ENCODE measurements at regions not wholly inside any gene's neighbourhood (a gene's known extent, or its start where the extent isn't known, plus 50 kb on each side); places are given as distances from the start of the nearest gene placed in this dataset.
"Not testable (repeated sequence)": the region's sequence is repeated elsewhere in the genome, so short reads cannot be mapped to it uniquely, and the experiment has no call there.

GRCh38 chr6:6829872-6830685, 241.6 kb downstream of the LY86 start:
- DNase-seq (ENCODE audit: extremely low read depth, insufficient read length), result no peak
- no peaks in the 10 kb centered on the region for H3K36me3 ChIP-seq (ENCODE audit: control insufficient read depth, insufficient read depth, low read length)
- H3K27me3 ChIP-seq (replicated peaks; ENCODE audit: control insufficient read depth, insufficient read depth, low read length), result no peaks in the 10 kb centered on the region
- TF ChIP-seq CTCF (IDR thresholded peaks at IDR 0.05; ENCODE audit: insufficient read depth, low read length, poor library complexity, severe bottlenecking), result no peak
- no peak overlapping the region for H3K4me3 ChIP-seq (replicated peaks; ENCODE audit: low read depth, low read length)

- not testable (repeated sequence) for H3K27me3 ChIP-seq (replicated peaks; ENCODE audit: control insufficient read depth, insufficient read depth, low read length); H3K36me3 ChIP-seq (ENCODE audit: control insufficient read depth, insufficient read depth, low read length); DNase-seq (ENCODE audit: extremely low read depth, insufficient read length); H3K4me3 ChIP-seq (replicated peaks; ENCODE audit: low read depth, low read length)
Observed at GRCh38 chr6:6830686-6831063, 242.2 kb downstream of the LY86 start.

- no peaks in the 10 kb centered on the region for H3K27me3 ChIP-seq (replicated peaks; ENCODE audit: control insufficient read depth, insufficient read depth, low read length)
- H3K36me3 ChIP-seq (ENCODE audit: control insufficient read depth, insufficient read depth, low read length), result no peaks in the 10 kb centered on the region
- TF ChIP-seq CTCF (IDR thresholded peaks at IDR 0.05; ENCODE audit: insufficient read depth, low read length, poor library complexity, severe bottlenecking), result no peak
- no peak overlapping the region for H3K4me3 ChIP-seq (replicated peaks; ENCODE audit: low read depth, low read length)
- no peak for DNase-seq (ENCODE audit: extremely low read depth, insufficient read length)
Observed at GRCh38 chr6:6832439-6832838, 243.9 kb downstream of the LY86 start.

- no peak for DNase-seq (ENCODE audit: extremely low read depth, insufficient read length)
- no peaks in the 10 kb centered on the region for H3K27me3 ChIP-seq (replicated peaks; ENCODE audit: control insufficient read depth, insufficient read depth, low read length)
- H3K4me3 ChIP-seq (replicated peaks; ENCODE audit: low read depth, low read length), result no peak overlapping the region
- no peaks in the 10 kb centered on the region for H3K36me3 ChIP-seq (ENCODE audit: control insufficient read depth, insufficient read depth, low read length)
- no peak for TF ChIP-seq CTCF (IDR thresholded peaks at IDR 0.05; ENCODE audit: insufficient read depth, low read length, poor library complexity, severe bottlenecking)
Observed at GRCh38 chr6:6834356-6835222, 246.1 kb downstream of the LY86 start.

GRCh38 chr6:6835223-6835503, 246.6 kb downstream of the LY86 start:
- DNase-seq (ENCODE audit: extremely low read depth, insufficient read length), result no peak
- TF ChIP-seq CTCF (IDR thresholded peaks at IDR 0.05; ENCODE audit: insufficient read depth, low read length, poor library complexity, severe bottlenecking), result no peak
- no peaks in the 10 kb centered on the region for H3K27me3 ChIP-seq (replicated peaks; ENCODE audit: control insufficient read depth, insufficient read depth, low read length)
- H3K36me3 ChIP-seq (ENCODE audit: control insufficient read depth, insufficient read depth, low read length), result no peaks in the 10 kb centered on the region
- H3K4me3 ChIP-seq (replicated peaks; ENCODE audit: low read depth, low read length), result no peak overlapping the region

GRCh38 chr6:6836609-6837406, 248.3 kb downstream of the LY86 start:
- TF ChIP-seq CTCF (IDR thresholded peaks at IDR 0.05; ENCODE audit: insufficient read depth, low read length, poor library complexity, severe bottlenecking), result no peak

More at GRCh38 chr6:6836609-6837406, 248.3 kb downstream of the LY86 start:
- no peaks in the 10 kb centered on the region for H3K27me3 ChIP-seq (replicated peaks; ENCODE audit: control insufficient read depth, insufficient read depth, low read length)
- H3K36me3 ChIP-seq (ENCODE audit: control insufficient read depth, insufficient read depth, low read length), result no peaks in the 10 kb centered on the region
- DNase-seq (ENCODE audit: extremely low read depth, insufficient read length), result no peak
- H3K4me3 ChIP-seq (replicated peaks; ENCODE audit: low read depth, low read length), result no peak overlapping the region
